Colonic mucosa (tissue), 4 donors: ENCODE measurements at regions not wholly inside any gene's neighbourhood (a gene's known extent, or its start where the extent isn't known, plus 50 kb on each side); places are given as distances from the start of the nearest gene placed in this dataset.

Experiments
- DNase-seq: peaks from one replicate; pipeline ENCODE4 v3.0.0-alpha.2; 2020
- H3K27ac ChIP-seq: fragments of 200-600 bp; one replicate; pipeline ENCODE4 v1.8.0; 2021
- H3K27me3 ChIP-seq: fragments of 200-600 bp; one replicate; pipeline ENCODE4 v1.8.0; 2021
- H3K36me3 ChIP-seq: fragments of 200-600 bp; one replicate; pipeline ENCODE4 v1.8.0; 2021
- H3K4me1 ChIP-seq: fragments of 200-600 bp; one replicate; pipeline ENCODE4 v1.8.0; 2021; ENCODE audit warnings: mild to moderate bottlenecking
- H3K4me3 ChIP-seq: fragments of 200-600 bp; one replicate; pipeline ENCODE4 v1.8.0; 2021
- H3K9ac ChIP-seq, 2 donors: one replicate each; pipeline ENCODE4 v1.7.0; 2013; ENCODE audit warnings: control low read depth in 2 of 2, low read depth in 2 of 2, low read length in 2 of 2
- H3K9me3 ChIP-seq: fragments of 200-600 bp; one replicate; pipeline ENCODE4 v1.8.0; 2021
- CTCF ChIP-seq: fragments of 200-600 bp; IDR thresholded peaks from one replicate; pipeline ENCODE4 v1.8.0; 2022; ENCODE audit warnings: antibody characterized with exemption, mild to moderate bottlenecking
- intact Hi-C: fragments of 100-400 bp; cut with DNase I; formaldehyde crosslinking; loops from one replicate; pipeline ENCODE4 v1.14.1; 2022
- donor health status: healthy.
- donor health status: DM: no; HTN: no; CAD: no.
- donor health status: DM: no; HTN: no; CAD: no.

GRCh38 chr4:138510053-138510452 is 267.9 kb upstream of the SLC7A11 start:
- no peak overlapping the region for H3K4me3 ChIP-seq
- no peak for DNase-seq
- H3K36me3 ChIP-seq = no peaks in the 10 kb centered on the region
- no peaks in the 10 kb centered on the region for H3K4me1 ChIP-seq
- no peaks in the 10 kb centered on the region for H3K9me3 ChIP-seq
- H3K27ac ChIP-seq = no peak overlapping the region
- no peak overlapping the region for H3K9ac ChIP-seq
- no peak for TF ChIP-seq CTCF
- no peaks in the 10 kb centered on the region for H3K27me3 ChIP-seq
- intact Hi-C loops = no loop called here

- Histone ChIP-seq H3K4me3 (no peak overlapping the region), H3K36me3 (no peaks in the 10 kb centered on the region), H3K27me3 (no peaks in the 10 kb centered on the region), H3K9me3 (no peaks in the 10 kb centered on the region), H3K9ac (no peak overlapping the region), H3K27ac (no peak overlapping the region), H3K4me1 (no peaks in the 10 kb centered on the region)
- no peak for TF ChIP-seq CTCF
- intact Hi-C loops = no loop called here
- no peak for DNase-seq
Observed at GRCh38 chr4:138509346-138509745, 267.2 kb upstream of the SLC7A11 start.

GRCh38 chr4:138507522-138507921 is 265.4 kb upstream of the SLC7A11 start:
- no peak for TF ChIP-seq CTCF
- no peaks in the 10 kb centered on the region for H3K36me3 ChIP-seq
- H3K4me1 ChIP-seq = no peaks in the 10 kb centered on the region
- no peaks in the 10 kb centered on the region for H3K9me3 ChIP-seq
- H3K27me3 ChIP-seq = no peaks in the 10 kb centered on the region
- no peak overlapping the region for H3K9ac ChIP-seq
- H3K27ac ChIP-seq = no peak overlapping the region
- no peak for DNase-seq
- H3K4me3 ChIP-seq = no peak overlapping the region
- intact Hi-C loops = no loop called here

- H3K4me1 ChIP-seq = no peaks in the 10 kb centered on the region
- H3K27ac ChIP-seq = no peak overlapping the region
- no peak for TF ChIP-seq CTCF
- no peaks in the 10 kb centered on the region for H3K9me3 ChIP-seq
- no peak for DNase-seq
- intact Hi-C loops = no loop called here
- no peak overlapping the region for H3K9ac ChIP-seq
- H3K36me3 ChIP-seq = no peaks in the 10 kb centered on the region
- H3K27me3 ChIP-seq = no peaks in the 10 kb centered on the region
- H3K4me3 ChIP-seq = no peak overlapping the region
Observed at GRCh38 chr4:138501614-138502013, 259.5 kb upstream of the SLC7A11 start.

GRCh38 chr4:138500869-138501268 is 258.7 kb upstream of the SLC7A11 start:
- Histone ChIP-seq H3K9ac (no peak overlapping the region), H3K27me3 (no peaks in the 10 kb centered on the region), H3K27ac (no peak overlapping the region), H3K36me3 (no peaks in the 10 kb centered on the region), H3K4me1 (no peaks in the 10 kb centered on the region), H3K9me3 (no peaks in the 10 kb centered on the region), H3K4me3 (no peak overlapping the region)
- intact Hi-C loops = no loop called here
- TF ChIP-seq CTCF = no peak
- no peak for DNase-seq

GRCh38 chr4:138499627-138500026 is 257.5 kb upstream of the SLC7A11 start:
- H3K27ac ChIP-seq = no peak overlapping the region
- H3K4me1 ChIP-seq = no peaks in the 10 kb centered on the region
- intact Hi-C loops = no loop called here
- no peaks in the 10 kb centered on the region for H3K27me3 ChIP-seq
- no peak overlapping the region for H3K9ac ChIP-seq
- TF ChIP-seq CTCF = no peak
- no peaks in the 10 kb centered on the region for H3K9me3 ChIP-seq
- no peak overlapping the region for H3K4me3 ChIP-seq
- DNase-seq = no peak
- no peaks in the 10 kb centered on the region for H3K36me3 ChIP-seq
